G401 (cell line): ENCODE measurements at regions not wholly inside any gene's neighbourhood (a gene's known extent, or its start where the extent isn't known, plus 50 kb on each side); places are given as distances from the start of the nearest gene placed in this dataset.
"Not testable (repeated sequence)": the region's sequence is repeated elsewhere in the genome, so short reads cannot be mapped to it uniquely, and the experiment has no call there.

Source experiments
- DNase-seq: peaks from one replicate; pipeline ENCODE4 v3.0.0-alpha.2; 2015; ENCODE audit warnings: low spot score
- in situ Hi-C: cut with HindIII; loops from 2 replicates; pipeline ENCODE4 v1.10.0; 2016; ENCODE audit warnings: low sequenced_read_pairs, mixed read lengths

- in situ Hi-C loops = no loop called here
- DNase-seq = no peak
Observed at GRCh38 chr1:201732351-201732750, 96.6 kb upstream of the IPO9 start.

- in situ Hi-C loops, DNase-seq: not testable (repeated sequence)
Observed at GRCh38 chr1:201734221-201734620, 94.7 kb upstream of the IPO9 start.

- DNase-seq = no peak
- in situ Hi-C loops = no loop called here
Observed at GRCh38 chr1:201734786-201735185, 94.2 kb upstream of the IPO9 start.

GRCh38 chr1:201736707-201737320, 92.1 kb upstream of the IPO9 start:
- DNase-seq = no peak
- in situ Hi-C loops = no loop called here

GRCh38 chr1:201737352-201738060, 91.5 kb upstream of the IPO9 start:
- in situ Hi-C loops = no loop called here
- no peak for DNase-seq

GRCh38 chr1:201739080-201739479, 89.9 kb upstream of the IPO9 start:
- DNase-seq = no peak
- in situ Hi-C loops = no loop called here

- in situ Hi-C loops = no loop called here
- peak; percentile 40 for DNase-seq
Observed at GRCh38 chr1:201739492-201740085, 89.4 kb upstream of the IPO9 start.

GRCh38 chr1:201740086-201740541, 88.8 kb upstream of the IPO9 start:
- in situ Hi-C loops = no loop called here
- DNase-seq = no peak

- in situ Hi-C loops = no loop called here
- DNase-seq = no peak
Observed at GRCh38 chr1:201740670-201741111, 88.3 kb upstream of the IPO9 start.

- no peak for DNase-seq
- in situ Hi-C loops = no loop called here
Observed at GRCh38 chr1:201741763-201742342, 87.1 kb upstream of the IPO9 start.

- in situ Hi-C loops = no loop called here
- DNase-seq = no peak
Observed at GRCh38 chr1:201742476-201742875, 86.5 kb upstream of the IPO9 start.

- no peak for DNase-seq
- in situ Hi-C loops = no loop called here
Observed at GRCh38 chr1:201742955-201743805, 85.8 kb upstream of the IPO9 start.

- DNase-seq = no peak
- in situ Hi-C loops = no loop called here
Observed at GRCh38 chr1:201745023-201745422, 83.9 kb upstream of the IPO9 start.

- in situ Hi-C loops = no loop called here
- no peak for DNase-seq
Observed at GRCh38 chr1:201746156-201746555, 82.8 kb upstream of the IPO9 start.

- no peak for DNase-seq
- in situ Hi-C loops = no loop called here
Observed at GRCh38 chr1:201747261-201747660, 81.7 kb upstream of the IPO9 start.

GRCh38 chr1:201748335-201748734, 80.6 kb upstream of the IPO9 start:
- no peak for DNase-seq
- in situ Hi-C loops = no loop called here

- in situ Hi-C loops = no loop called here
Observed at GRCh38 chr1:201749059-201749690, 79.8 kb upstream of the IPO9 start.

GRCh38 chr1:201750120-201750519, 78.8 kb upstream of the IPO9 start:
- DNase-seq = no peak
- in situ Hi-C loops = loop anchor here (5.0 kb wide), 1 partner anchor 33 kb away; no protein-coding TSS in a partner anchor

More at GRCh38 chr1:201749059-201749690, 79.8 kb upstream of the IPO9 start:
- no peak for DNase-seq

GRCh38 chr1:201750934-201751333, 78.0 kb upstream of the IPO9 start:
- no peak for DNase-seq
- in situ Hi-C loops = loop anchor here (5.0 kb wide), 1 partner anchor 34 kb away; no protein-coding TSS in a partner anchor
